ENCODE measurements at regions not wholly inside any gene's neighbourhood (a gene's known extent, or its start where the extent isn't known, plus 50 kb on each side); places are given as distances from the start of the nearest gene placed in this dataset.

DNA sequence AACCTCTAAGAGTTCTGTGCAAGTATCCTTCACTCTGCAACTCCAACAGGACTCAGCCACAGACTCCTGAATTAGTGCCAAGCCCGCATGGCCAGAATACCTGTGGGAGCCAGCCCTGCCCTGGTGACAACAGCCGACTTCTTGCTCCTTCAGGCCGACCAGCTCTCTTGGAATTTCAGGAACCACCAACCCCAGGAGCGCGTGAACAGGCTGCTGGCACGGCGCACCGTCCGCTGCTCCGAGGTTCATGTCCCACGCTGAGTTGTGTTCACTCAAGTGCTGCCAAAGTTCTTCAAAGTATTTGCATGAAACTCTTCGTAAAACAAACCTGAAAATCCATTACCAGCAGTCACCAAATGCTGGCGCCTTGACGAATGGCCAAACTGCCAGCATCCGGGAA lies 232.8 kb downstream of the NR2F1-AS1 start:
- TF ChIP-seq POLR2A (IDR thresholded peaks at IDR 0.05): no peak
- TF ChIP-seq, protein P1, sequence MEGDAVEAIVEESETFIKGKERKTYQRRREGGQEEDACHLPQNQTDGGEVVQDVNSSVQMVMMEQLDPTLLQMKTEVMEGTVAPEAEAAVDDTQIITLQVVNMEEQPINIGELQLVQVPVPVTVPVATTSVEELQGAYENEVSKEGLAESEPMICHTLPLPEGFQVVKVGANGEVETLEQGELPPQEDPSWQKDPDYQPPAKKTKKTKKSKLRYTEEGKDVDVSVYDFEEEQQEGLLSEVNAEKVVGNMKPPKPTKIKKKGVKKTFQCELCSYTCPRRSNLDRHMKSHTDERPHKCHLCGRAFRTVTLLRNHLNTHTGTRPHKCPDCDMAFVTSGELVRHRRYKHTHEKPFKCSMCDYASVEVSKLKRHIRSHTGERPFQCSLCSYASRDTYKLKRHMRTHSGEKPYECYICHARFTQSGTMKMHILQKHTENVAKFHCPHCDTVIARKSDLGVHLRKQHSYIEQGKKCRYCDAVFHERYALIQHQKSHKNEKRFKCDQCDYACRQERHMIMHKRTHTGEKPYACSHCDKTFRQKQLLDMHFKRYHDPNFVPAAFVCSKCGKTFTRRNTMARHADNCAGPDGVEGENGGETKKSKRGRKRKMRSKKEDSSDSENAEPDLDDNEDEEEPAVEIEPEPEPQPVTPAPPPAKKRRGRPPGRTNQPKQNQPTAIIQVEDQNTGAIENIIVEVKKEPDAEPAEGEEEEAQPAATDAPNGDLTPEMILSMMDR (IDR thresholded peaks at IDR 0.05): no peak
